HG03432 (cell line): ENCODE measurements at regions not wholly inside any gene's neighbourhood (a gene's known extent, or its start where the extent isn't known, plus 50 kb on each side); places are given as distances from the start of the nearest gene placed in this dataset.
"Not testable (repeated sequence)": the region's sequence is repeated elsewhere in the genome, so short reads cannot be mapped to it uniquely, and the experiment has no call there.

ENCODE experiments used
- ATAC-seq: cut with Tn5 transposase; IDR thresholded peaks from one replicate; pipeline ENCODE4 v1.9.1; 2021; ENCODE audit warnings: mild to moderate bottlenecking, moderate library complexity; ENCODE audit not compliant: unreplicated experiment

GRCh38 chr3:176009256-176009655, 1150.1 kb downstream of the NAALADL2 start:
- no peak for ATAC-seq

- no peak for ATAC-seq
These were observed 1146.4 kb downstream of the NAALADL2 start for GRCh38 chr3:176005564-176005963.

- ATAC-seq: no peak
These were observed 1130.0 kb downstream of the NAALADL2 start for GRCh38 chr3:175989161-175989560.

DNA sequence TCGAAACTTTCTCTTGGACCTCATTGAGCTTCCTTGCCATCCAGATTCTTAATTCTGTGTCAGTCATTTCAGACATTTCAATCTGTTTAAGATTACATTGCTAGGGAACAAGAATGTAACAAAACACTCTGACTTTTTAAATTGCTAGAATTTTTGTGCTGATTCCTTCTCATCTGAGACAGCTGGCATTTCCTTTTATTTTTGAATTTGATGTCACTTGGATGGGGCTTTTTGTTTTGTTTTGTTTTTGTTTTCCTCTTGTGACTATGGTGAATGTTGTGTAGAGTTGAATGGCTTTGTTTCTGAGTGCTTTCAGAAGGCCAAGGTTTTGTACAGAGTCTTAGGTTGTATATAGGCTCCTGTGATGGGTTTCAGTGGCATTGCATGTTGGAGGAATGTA, 1129.3 kb downstream of the NAALADL2 start:
- no peak for ATAC-seq

DNA sequence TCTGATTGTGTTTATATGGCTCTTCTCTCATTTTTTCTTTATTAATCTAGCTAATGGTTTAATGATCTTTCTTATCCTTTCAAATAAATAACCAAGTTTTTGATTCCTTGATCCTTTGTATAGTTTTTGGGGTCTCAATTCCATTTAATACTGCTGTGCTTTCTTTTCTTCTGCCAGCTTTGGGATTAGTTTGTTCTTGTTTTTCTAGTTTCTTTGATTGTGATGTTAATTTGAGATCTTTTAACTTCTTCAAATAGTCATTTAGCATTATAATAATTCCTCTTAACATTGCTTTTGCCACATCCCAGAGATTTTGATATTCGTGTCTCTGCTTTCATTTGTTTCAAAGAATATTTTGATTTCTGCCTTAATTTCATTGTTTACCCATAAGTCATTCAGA, 1126.6 kb downstream of the NAALADL2 start:
- ATAC-seq: no peak

- no peak for ATAC-seq
These were observed 1124.2 kb downstream of the NAALADL2 start for GRCh38 chr3:175983379-175983778.

- no peak for ATAC-seq
These were observed 1121.5 kb downstream of the NAALADL2 start for GRCh38 chr3:175980486-175981090.

GRCh38 chr3:175977968-175978752, 1119.0 kb downstream of the NAALADL2 start:
- ATAC-seq: no peak

DNA sequence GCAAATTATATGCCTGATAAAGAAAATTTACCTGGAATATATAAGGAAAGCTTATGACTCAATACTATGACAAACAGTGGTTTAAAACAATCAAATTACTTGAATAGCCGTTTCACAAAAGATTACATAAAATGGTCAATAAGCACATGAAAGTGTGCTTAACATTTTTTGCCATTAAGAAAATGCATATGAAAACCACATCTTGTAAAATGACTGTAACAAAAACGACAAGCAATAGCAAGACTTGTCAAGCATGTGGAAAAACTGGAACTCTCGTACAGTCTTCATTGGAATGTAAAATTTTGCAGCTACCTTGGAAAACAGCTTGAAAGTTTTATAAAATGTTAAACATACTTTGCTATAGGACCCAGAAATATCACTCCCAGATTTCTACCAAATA, 1110.3 kb downstream of the NAALADL2 start:
- no peak for ATAC-seq

DNA sequence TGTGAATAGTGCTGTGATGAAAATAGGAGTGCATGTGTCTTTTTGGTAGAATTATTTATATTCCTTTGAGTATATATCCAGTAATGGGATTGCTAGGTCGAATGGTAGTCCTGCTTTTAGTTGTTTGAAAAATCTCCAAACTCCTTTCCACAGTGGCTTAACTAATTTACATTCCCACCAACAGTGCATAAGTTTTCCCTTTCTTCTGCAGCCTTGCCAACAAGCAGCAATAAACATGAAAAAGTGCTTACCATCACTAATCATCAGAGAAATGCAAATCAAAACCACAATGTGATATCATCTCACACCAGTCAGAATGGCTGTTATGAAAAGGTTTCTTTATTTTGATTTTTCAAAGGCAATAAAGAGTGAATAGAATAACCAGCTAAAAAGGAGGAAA, 1105.9 kb downstream of the NAALADL2 start:
- no peak for ATAC-seq

- ATAC-seq: peak; percentile 62
These were observed 1098.3 kb downstream of the NAALADL2 start for GRCh38 chr3:175957427-175957826.

DNA sequence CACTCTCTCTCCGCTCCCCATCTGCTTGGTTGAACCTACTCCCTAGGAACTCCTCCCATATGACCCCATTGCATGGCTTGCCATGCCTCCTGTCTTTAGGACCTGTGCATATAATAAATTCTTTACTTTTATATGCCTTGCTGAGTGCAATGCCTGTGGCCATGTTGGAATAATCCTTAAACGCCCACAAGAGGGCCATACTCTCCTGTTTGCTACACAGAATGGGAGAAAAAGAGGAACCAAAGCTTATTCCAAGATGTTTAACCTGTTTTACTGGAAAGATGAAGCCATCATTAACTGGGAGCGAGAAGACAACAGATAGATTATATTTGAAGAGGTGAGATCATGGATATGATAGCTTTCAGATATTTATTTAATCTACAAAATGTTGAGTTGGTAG, 1097.8 kb downstream of the NAALADL2 start:
- no peak for ATAC-seq

- ATAC-seq: no peak
These were observed 1092.0 kb downstream of the NAALADL2 start for GRCh38 chr3:175951047-175951694.

GRCh38 chr3:175948041-175948440, 1088.9 kb downstream of the NAALADL2 start:
- ATAC-seq: no peak

DNA sequence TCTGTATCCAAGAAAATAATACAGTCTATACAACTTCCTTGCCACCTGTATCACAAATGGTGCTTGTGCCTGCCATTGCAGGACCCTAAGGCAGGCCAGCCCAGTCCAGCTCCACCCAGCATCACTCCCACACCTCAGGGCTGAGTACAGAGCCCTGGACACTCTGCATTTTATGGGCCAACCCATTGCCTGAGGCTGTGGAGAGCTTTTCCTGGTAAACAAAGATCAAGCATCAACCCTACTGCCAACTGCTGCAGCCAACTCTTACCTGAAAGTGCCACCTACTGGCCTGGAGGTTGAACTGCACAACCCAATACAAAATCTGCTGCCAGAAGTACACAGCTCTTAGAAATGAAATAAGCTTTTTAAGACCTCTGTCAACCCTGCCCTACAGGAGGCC, 1082.2 kb downstream of the NAALADL2 start:
- ATAC-seq: peak; percentile 80

DNA sequence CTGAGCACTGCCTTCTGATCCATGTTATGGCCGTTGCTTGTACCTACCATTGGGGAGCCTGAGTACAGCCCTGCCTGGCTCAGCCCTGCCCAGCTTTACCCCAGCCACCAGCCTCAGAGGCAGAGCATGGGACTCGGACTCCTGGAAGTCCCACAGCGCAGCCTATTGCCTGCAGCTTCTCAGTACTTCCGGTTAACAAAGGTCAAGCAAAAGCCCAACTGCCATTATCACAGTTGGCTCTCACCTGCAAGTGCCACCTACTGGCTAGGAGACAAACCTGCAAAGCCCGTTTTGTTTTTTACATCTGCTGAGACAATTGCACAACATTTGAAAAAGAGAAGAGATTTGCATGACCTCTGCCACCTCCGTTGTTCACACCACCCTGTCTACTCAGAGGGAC, 1081.7 kb downstream of the NAALADL2 start:
- peak; percentile 53 for ATAC-seq

DNA sequence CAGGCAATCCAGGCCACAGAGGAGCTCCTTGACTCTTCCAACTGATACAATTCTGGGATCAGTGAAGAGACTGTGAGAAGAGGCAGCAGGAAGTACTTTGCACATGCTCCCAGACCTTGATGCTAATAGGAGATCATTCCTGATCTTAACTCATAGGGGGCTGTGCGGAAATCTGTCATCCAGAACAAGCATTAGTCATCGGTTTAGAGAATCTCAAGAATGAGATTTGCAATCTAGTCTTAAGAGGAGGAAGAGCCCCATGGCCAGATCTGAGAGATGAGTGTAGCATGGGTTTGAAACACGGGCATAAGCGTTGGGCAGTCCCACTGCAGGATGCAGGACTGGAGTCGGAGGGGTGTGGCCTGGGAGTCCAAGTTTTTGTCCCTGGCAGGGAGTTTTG, 1081.1 kb downstream of the NAALADL2 start:
- no peak for ATAC-seq

- ATAC-seq: not testable (repeated sequence)
These were observed 1078.2 kb downstream of the NAALADL2 start for GRCh38 chr3:175937367-175937766.

DNA sequence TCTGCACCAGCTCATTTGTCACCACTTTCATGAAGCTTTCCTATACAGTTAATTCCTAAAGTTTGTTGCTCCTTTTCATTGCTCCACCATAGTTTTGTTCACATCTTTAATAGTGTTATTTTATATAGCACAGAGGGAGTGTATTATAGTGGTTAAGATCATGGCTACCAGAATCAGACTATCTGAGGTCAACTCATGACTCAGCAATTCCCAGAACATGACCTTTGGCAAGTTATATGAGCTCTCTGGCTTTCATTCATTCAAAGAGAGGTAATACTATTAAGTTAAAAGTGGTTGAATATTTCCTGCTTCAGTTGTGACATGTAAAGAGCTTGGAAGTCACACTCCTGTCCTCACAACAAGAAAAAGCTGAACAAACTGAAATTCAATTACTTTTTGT, 1073.5 kb downstream of the NAALADL2 start:
- no peak for ATAC-seq

DNA sequence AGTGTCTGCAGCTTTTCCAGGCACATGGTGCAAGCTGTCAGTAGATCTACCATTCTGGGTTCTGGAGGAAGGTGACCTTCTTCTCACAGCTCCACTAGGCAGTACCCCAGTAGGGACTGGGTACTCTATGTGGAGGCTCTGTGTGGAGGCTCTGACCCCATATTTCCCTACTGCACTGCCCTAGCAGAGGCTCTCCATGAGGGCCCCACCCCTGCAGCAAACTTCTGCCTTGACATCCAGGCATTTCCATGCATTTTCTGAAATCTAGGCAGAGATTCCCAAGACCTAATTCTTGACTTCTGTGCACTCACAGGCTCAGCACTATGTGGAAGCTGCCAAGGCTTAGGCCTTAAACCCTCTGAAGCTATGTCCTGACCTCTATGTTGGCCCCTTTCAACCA, 1060.0 kb downstream of the NAALADL2 start:
- no peak for ATAC-seq

GRCh38 chr3:175916191-175916934, 1057.2 kb downstream of the NAALADL2 start:
- ATAC-seq: no peak
